Right lobe of liver (tissue), 4 donors: ENCODE measurements at regions not wholly inside any gene's neighbourhood (a gene's known extent, or its start where the extent isn't known, plus 50 kb on each side); places are given as distances from the start of the nearest gene placed in this dataset.

Experiments used
- POLR2A ChIP-seq: fragments of 450-650 bp; IDR thresholded peaks from one replicate; pipeline ENCODE4 v1.6.1; 2017; ENCODE audit warnings: antibody characterized with exemption, mild to moderate bottlenecking
- TF ChIP-seq, protein P1 (sequence below), 4 donors: fragments of 200-600 bp in 3 of 4; fragments of 450-650 bp in 1 of 4; IDR thresholded peaks; one replicate each; pipeline versions ENCODE4 v1.5.1 to v1.8.0; 2016 to 2022; ENCODE audit warnings: antibody characterized with exemption in 4 of 4, mild to moderate bottlenecking in 2 of 4
- donor health status: DM: no; HTN: no; CAD: no.
- donor health status: DM: no; HTN: no; CAD: no.
- donor health status: DM: no; HTN: yes; CAD: no.

DNA sequence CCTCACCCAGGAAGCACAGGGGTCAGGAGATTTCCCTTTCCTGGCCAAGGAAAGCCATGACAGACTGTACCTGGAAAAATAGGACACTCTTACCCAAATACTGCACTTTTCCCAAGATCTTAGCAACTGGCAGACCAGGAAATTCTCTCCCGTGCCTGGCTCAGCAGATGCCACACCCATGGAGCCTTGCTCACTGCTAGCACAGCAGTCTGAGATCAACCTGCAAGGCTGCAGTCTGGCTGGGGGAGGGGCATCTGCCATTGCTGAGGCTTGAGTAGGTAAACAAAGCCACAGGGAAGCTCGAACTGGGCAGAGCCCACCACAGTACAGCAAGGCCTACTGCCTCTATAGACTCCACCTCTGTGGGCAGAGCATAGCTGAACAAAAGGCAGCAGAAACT, 567.3 kb upstream of the LMCD1 start:
- TF ChIP-seq, protein P1, sequence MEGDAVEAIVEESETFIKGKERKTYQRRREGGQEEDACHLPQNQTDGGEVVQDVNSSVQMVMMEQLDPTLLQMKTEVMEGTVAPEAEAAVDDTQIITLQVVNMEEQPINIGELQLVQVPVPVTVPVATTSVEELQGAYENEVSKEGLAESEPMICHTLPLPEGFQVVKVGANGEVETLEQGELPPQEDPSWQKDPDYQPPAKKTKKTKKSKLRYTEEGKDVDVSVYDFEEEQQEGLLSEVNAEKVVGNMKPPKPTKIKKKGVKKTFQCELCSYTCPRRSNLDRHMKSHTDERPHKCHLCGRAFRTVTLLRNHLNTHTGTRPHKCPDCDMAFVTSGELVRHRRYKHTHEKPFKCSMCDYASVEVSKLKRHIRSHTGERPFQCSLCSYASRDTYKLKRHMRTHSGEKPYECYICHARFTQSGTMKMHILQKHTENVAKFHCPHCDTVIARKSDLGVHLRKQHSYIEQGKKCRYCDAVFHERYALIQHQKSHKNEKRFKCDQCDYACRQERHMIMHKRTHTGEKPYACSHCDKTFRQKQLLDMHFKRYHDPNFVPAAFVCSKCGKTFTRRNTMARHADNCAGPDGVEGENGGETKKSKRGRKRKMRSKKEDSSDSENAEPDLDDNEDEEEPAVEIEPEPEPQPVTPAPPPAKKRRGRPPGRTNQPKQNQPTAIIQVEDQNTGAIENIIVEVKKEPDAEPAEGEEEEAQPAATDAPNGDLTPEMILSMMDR (IDR thresholded peaks at IDR 0.05) = no peak
- no peak for TF ChIP-seq POLR2A
